Suprapubic skin (tissue), 4 donors: ENCODE measurements at regions not wholly inside any gene's neighbourhood (a gene's known extent, or its start where the extent isn't known, plus 50 kb on each side); places are given as distances from the start of the nearest gene placed in this dataset.

Experiments used
- DNase-seq, 2 donors: peaks; one replicate each; pipeline ENCODE4 v3.0.0-alpha.2; 2019; ENCODE audit warnings: low spot score in 2 of 2
- H3K27ac ChIP-seq: fragments of 200-600 bp; sonication (generic); one replicate; pipeline ENCODE4 v1.5.1; 2019
- H3K27me3 ChIP-seq: fragments of 200-600 bp; sonication (generic); one replicate; pipeline ENCODE4 v1.5.1; 2019
- H3K36me3 ChIP-seq: fragments of 200-600 bp; sonication (generic); one replicate; pipeline ENCODE4 v1.5.1; 2019
- H3K4me1 ChIP-seq: fragments of 200-600 bp; sonication (generic); one replicate; pipeline ENCODE4 v1.5.1; 2019
- H3K4me3 ChIP-seq: fragments of 200-600 bp; sonication (generic); one replicate; pipeline ENCODE4 v1.5.1; 2019; ENCODE audit warnings: mild to moderate bottlenecking
- H3K9me3 ChIP-seq: fragments of 200-600 bp; sonication (generic); one replicate; pipeline ENCODE4 v1.5.1; 2019
- CTCF ChIP-seq, 2 donors: fragments of 200-600 bp in 1 of 2; fragments of 450-650 bp in 1 of 2; sonication (generic) in 1 of 2; IDR thresholded peaks; one replicate each; pipeline ENCODE4 v1.5.1; 2016 to 2019; ENCODE audit warnings: antibody characterized with exemption in 2 of 2, mild to moderate bottlenecking in 1 of 2, moderate library complexity in 1 of 2
- EP300 ChIP-seq: sonication (generic); formaldehyde crosslinking; IDR thresholded peaks from one replicate; pipeline ENCODE4 v1.6.1; 2017; ENCODE audit warnings: antibody characterized with exemption
- POLR2A ChIP-seq, 2 donors: fragments of 450-650 bp; IDR thresholded peaks; one replicate each; pipeline ENCODE4 v1.6.1; 2017; ENCODE audit warnings: antibody characterized with exemption in 2 of 2, mild to moderate bottlenecking in 2 of 2, moderate library complexity in 2 of 2
- POLR2AphosphoS5 ChIP-seq, 3 donors: sonication (generic); formaldehyde crosslinking; IDR thresholded peaks; one replicate each; pipeline ENCODE4 v1.6.1; 2017; ENCODE audit warnings: antibody characterized with exemption in 3 of 3
- WGBS: methylation state at CpG from one replicate; pipeline ENCODE4 v1.1.5; 2018; 5-methylcytosine and 5-hydroxymethylcytosine counted together

- no peak overlapping the region for H3K4me3 ChIP-seq
- no peaks in the 10 kb centered on the region for H3K9me3 ChIP-seq
- TF ChIP-seq CTCF (IDR thresholded peaks at IDR 0.05) (no peak), EP300 (no peak), POLR2A (IDR thresholded peaks at IDR 0.05) (no peak), POLR2AphosphoS5 (IDR thresholded peaks at IDR 0.05) (no peak)
- peaks cover 40% of the 10 kb centered on the region for H3K4me1 ChIP-seq
- H3K27me3 ChIP-seq = no peaks in the 10 kb centered on the region
- no peak for DNase-seq
- no peak overlapping the region for H3K27ac ChIP-seq
- H3K36me3 ChIP-seq = peaks cover 9% of the 10 kb centered on the region
- 89% methylated on average over 6 of the region's 6 CpGs for WGBS
Observed at GRCh38 chr7:130947792-130948580, 214.0 kb upstream of the KLF14 start.

GRCh38 chr7:130948822-130949221 lies 214.8 kb upstream of the KLF14 start:
- Histone ChIP-seq H3K4me3 (no peak overlapping the region), H3K27ac (no peak overlapping the region), H3K4me1 (peaks cover 32% of the 10 kb centered on the region), H3K36me3 (peaks cover 9% of the 10 kb centered on the region), H3K27me3 (no peaks in the 10 kb centered on the region), H3K9me3 (no peaks in the 10 kb centered on the region)
- TF ChIP-seq POLR2A (IDR thresholded peaks at IDR 0.05) (no peak), CTCF (IDR thresholded peaks at IDR 0.05) (no peak), POLR2AphosphoS5 (IDR thresholded peaks at IDR 0.05) (no peak), EP300 (no peak)
- no peak for DNase-seq
- WGBS = 84% methylated on average over 1 of the region's 1 CpG

- 85% methylated on average over 2 of the region's 2 CpGs for WGBS
- Histone ChIP-seq H3K27ac (no peak overlapping the region), H3K36me3 (peaks cover 9% of the 10 kb centered on the region), H3K27me3 (no peaks in the 10 kb centered on the region), H3K9me3 (no peaks in the 10 kb centered on the region), H3K4me3 (no peak overlapping the region), H3K4me1 (peaks cover 25% of the 10 kb centered on the region)
- TF ChIP-seq CTCF (IDR thresholded peaks at IDR 0.05) (no peak), EP300 (no peak), POLR2AphosphoS5 (IDR thresholded peaks at IDR 0.05) (no peak), POLR2A (IDR thresholded peaks at IDR 0.05) (no peak)
- DNase-seq = no peak
Observed at GRCh38 chr7:130949550-130949949, 215.5 kb upstream of the KLF14 start.

GRCh38 chr7:130950054-130950453 lies 216.0 kb upstream of the KLF14 start:
- H3K36me3 ChIP-seq = peaks cover 9% of the 10 kb centered on the region
- TF ChIP-seq EP300 (no peak), POLR2A (IDR thresholded peaks at IDR 0.05) (no peak), POLR2AphosphoS5 (IDR thresholded peaks at IDR 0.05) (no peak)
- WGBS = 64% methylated on average over 1 of the region's 1 CpG
- no peak overlapping the region for H3K4me3 ChIP-seq
- peaks cover 20% of the 10 kb centered on the region for H3K4me1 ChIP-seq
- H3K9me3 ChIP-seq = no peaks in the 10 kb centered on the region
- DNase-seq = no peak
- no peaks in the 10 kb centered on the region for H3K27me3 ChIP-seq
- no peak overlapping the region for H3K27ac ChIP-seq

GRCh38 chr7:130950741-130951140 lies 216.7 kb upstream of the KLF14 start:
- peaks cover 9% of the 10 kb centered on the region for H3K36me3 ChIP-seq
- H3K4me3 ChIP-seq = no peak overlapping the region
- no peak overlapping the region for H3K27ac ChIP-seq
- DNase-seq = no peak
- no peaks in the 10 kb centered on the region for H3K27me3 ChIP-seq
- 82% methylated on average over 6 of the region's 6 CpGs for WGBS
- peaks cover 13% of the 10 kb centered on the region for H3K4me1 ChIP-seq
- no peak for TF ChIP-seq CTCF (IDR thresholded peaks at IDR 0.05)
- no peak for TF ChIP-seq POLR2A (IDR thresholded peaks at IDR 0.05)
- TF ChIP-seq EP300 = no peak
- TF ChIP-seq POLR2AphosphoS5 (IDR thresholded peaks at IDR 0.05) = no peak
- H3K9me3 ChIP-seq = no peaks in the 10 kb centered on the region
